IgD-negative memory B cell (primary cell): ENCODE measurements at regions not wholly inside any gene's neighbourhood (a gene's known extent, or its start where the extent isn't known, plus 50 kb on each side); places are given as distances from the start of the nearest gene placed in this dataset.
A peak's percentile ranks its signal among the peaks of the same experiment; 100 is the strongest.

Experiments used
- H3K27ac Mint-ChIP-seq, 3 donors: one replicate each; pipeline ENCODE4 v1.8.0; 2020 to 2022; ENCODE audit warnings: mild to moderate bottlenecking in 3 of 3, mixed read lengths in 3 of 3, moderate library complexity in 1 of 3
- H3K27me3 Mint-ChIP-seq: one replicate; pipeline ENCODE4 v1.8.0; 2021; ENCODE audit warnings: mixed read lengths
- H3K36me3 Mint-ChIP-seq: one replicate; pipeline ENCODE4 v1.8.0; 2020; ENCODE audit warnings: mild to moderate bottlenecking, mixed read lengths
- H3K4me1 Mint-ChIP-seq, 3 donors: one replicate each; pipeline ENCODE4 v1.8.0; 2020 to 2022; ENCODE audit warnings: mixed read lengths in 3 of 3, mild to moderate bottlenecking in 1 of 3
- H3K4me3 Mint-ChIP-seq, 4 donors: one replicate each; pipeline ENCODE4 v1.8.0; 2020 to 2022; ENCODE audit warnings: mild to moderate bottlenecking in 4 of 4, mixed read lengths in 4 of 4, moderate library complexity in 3 of 4
- H3K9me3 Mint-ChIP-seq, 3 donors: one replicate each; pipeline ENCODE4 v1.8.0; 2020 to 2021; ENCODE audit warnings: mixed read lengths in 3 of 3, mild to moderate bottlenecking in 1 of 3

- no peak overlapping the region for H3K27ac Mint-ChIP-seq
- H3K4me1 Mint-ChIP-seq, result no peaks in the 10 kb centered on the region
- H3K27me3 Mint-ChIP-seq, result peaks cover 3% of the 10 kb centered on the region
- no peaks in the 10 kb centered on the region for H3K36me3 Mint-ChIP-seq
- H3K9me3 Mint-ChIP-seq, result peaks cover 0 to 12% (median 12%) of the 10 kb centered on the region in 3 donors
- no peak overlapping the region for H3K4me3 Mint-ChIP-seq
These were observed 70.9 kb upstream of the RGMA start for GRCh38 chr15:93159930-93160329.

DNA sequence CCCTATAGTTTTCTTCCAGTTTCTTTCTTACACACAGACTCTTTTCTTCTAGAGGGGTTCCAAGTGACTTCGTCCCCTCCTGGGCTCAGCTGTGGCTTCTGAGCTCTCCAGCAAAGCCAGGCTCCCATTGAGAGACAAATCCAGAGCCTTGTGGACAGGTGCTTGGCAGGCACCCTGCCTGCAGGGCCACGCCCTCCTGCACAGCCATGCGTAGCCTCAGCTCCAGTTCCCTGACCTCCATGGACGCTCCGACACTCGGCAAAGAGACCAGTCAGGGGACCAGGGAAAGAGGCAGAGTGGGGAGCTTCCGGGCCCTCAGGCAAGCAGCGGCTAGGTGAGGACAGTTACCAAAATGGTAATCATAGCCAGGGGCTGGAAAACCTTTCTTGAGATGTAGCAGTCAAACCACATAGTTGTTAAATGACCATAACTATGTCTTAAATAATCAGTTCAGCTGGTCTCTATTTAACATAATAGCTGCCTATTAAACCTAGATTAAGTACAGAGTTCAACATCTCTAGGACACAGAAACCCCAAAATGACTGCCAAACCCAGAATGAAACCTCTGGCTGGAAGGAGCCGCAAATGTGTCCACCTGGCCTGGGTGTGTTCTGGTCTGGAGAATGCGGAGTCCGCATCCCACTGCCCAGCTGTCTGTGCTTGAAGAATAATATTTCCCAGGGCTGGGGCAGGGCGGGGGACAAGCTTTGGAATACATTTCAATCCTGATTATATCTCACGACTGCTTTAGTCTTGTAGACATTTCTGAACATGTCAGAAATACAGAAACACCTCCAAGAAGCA, 69.3 kb upstream of the RGMA start:
- Mint-ChIP-seq H3K4me3 (no peak overlapping the region), H3K4me1 (no peaks in the 10 kb centered on the region), H3K9me3 (peaks cover 0 to 15% (median 13%) of the 10 kb centered on the region in 3 donors), H3K27me3 (peaks cover under 1% of the 10 kb centered on the region), H3K27ac (no peak overlapping the region), H3K36me3 (no peaks in the 10 kb centered on the region)

DNA sequence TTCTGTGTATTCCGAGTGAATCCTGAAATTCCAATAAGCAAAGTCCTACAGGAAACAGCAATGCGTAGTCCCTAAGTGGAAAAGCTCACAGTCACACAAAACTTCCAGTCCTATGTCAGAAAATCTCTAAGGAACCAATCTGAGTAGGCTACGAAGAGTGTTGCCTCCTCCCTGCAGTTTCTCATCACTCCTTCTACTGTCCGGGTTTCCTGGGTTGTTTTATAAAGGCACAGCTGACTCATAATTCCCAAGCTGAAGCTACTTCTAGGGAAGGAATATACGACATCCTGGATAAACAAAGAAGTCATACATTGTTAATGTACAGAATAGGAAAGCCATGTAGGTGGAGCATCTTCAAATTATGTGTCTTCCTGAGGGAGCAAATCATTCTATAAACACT, 65.7 kb upstream of the RGMA start:
- Mint-ChIP-seq H3K27ac (no peak overlapping the region), H3K36me3 (no peaks in the 10 kb centered on the region), H3K27me3 (peaks cover 10% of the 10 kb centered on the region), H3K4me1 (peaks cover 0 to 1% (median 0%) of the 10 kb centered on the region in 3 donors), H3K4me3 (no peak overlapping the region), H3K9me3 (peaks cover 0 to 15% (median 12%) of the 10 kb centered on the region in 3 donors)

- no peaks in the 10 kb centered on the region for H3K36me3 Mint-ChIP-seq
- no peak overlapping the region for H3K4me3 Mint-ChIP-seq
- H3K27ac Mint-ChIP-seq, result no peak overlapping the region
- H3K9me3 Mint-ChIP-seq, result peaks cover 3 to 16% (median 15%) of the 10 kb centered on the region in 3 donors
- H3K4me1 Mint-ChIP-seq, result peaks cover 0 to 1% (median 0%) of the 10 kb centered on the region in 3 donors
- peaks cover 10% of the 10 kb centered on the region for H3K27me3 Mint-ChIP-seq
These were observed 63.9 kb upstream of the RGMA start for GRCh38 chr15:93152951-93153350.

DNA sequence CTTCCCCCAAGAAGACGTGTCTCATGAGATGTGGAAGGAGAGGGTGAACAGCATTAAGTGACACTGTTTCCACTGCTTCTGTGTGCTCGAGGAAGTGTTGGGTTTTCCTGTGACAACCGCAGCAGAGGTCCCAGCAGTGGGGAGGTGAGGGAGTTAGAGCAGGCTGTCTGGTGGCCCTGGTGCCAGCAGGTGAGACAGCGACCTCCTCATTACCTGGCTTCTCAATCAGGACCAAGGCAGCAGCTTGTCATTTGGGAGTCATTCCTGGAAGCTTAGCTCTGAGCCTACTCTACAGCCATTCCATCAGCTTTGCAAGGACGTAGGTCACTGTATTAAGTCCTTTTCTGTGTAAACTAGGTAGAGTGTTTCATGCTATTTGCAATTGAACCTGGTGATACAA, 63.3 kb upstream of the RGMA start:
- no peaks in the 10 kb centered on the region for H3K36me3 Mint-ChIP-seq
- H3K27ac Mint-ChIP-seq, result no peak overlapping the region
- H3K4me3 Mint-ChIP-seq, result peak overlapping the region in 1 of 4 donors; percentile 11
- H3K4me1 Mint-ChIP-seq, result peaks cover 0 to 1% (median 0%) of the 10 kb centered on the region in 3 donors
- peaks cover 10% of the 10 kb centered on the region for H3K27me3 Mint-ChIP-seq
- H3K9me3 Mint-ChIP-seq, result peaks cover 4 to 19% (median 15%) of the 10 kb centered on the region in 3 donors

DNA sequence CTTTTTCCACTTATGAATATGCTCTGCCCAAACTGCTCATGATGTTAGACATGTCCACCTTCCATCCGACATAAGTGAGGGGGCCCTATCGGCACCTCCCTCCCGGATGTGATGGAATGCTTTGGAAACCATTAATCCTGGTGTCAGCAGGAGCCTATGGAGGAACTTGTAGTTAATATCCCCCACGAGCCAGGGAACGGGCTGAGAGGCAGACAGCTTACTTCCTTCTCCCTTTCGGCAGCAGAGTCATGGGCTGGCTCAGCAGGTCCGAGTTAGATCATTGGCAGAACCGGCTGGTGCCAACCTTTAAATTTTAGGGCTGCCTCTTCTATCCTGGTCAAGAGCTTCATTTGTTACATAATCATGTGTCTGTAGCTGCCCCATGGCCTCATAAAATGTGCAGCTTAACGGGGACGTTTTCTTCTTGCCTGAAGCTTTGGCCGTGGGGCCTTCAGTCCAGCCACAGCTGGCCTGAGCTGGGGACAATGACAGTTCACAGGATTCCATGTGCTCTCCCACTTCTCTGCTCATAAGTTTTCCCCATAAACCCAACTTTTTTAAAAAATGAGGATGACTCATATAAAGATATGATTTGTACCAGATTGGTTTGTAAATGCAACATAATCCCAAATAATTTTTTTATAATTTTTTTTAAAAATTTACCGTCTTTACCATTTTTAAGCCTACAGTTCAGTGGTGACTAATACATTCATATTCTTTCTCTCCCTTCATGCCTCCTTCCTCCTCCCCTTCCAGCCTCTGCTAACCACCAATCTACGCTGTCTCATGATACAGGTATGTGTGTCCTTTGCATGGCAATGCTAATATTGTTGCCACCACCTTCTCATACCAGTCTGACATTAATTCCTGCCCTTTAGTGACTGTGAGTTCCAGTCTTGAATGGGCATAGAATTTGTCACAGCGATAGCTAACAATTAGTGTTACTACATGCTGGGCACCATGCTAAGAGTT, 62.2 kb upstream of the RGMA start:
- Mint-ChIP-seq H3K9me3 (peaks cover 4 to 19% (median 9%) of the 10 kb centered on the region in 3 donors), H3K4me3 (no peak overlapping the region), H3K27me3 (peaks cover 10% of the 10 kb centered on the region), H3K27ac (no peak overlapping the region), H3K36me3 (no peaks in the 10 kb centered on the region), H3K4me1 (peaks cover 0 to 1% (median 0%) of the 10 kb centered on the region in 3 donors)

GRCh38 chr15:93146601-93147000, 57.6 kb upstream of the RGMA start:
- peaks cover 0 to 2% (median under 1%) of the 10 kb centered on the region in 3 donors for H3K4me1 Mint-ChIP-seq
- H3K4me3 Mint-ChIP-seq, result no peak overlapping the region
- H3K27me3 Mint-ChIP-seq, result peaks cover 3% of the 10 kb centered on the region
- H3K27ac Mint-ChIP-seq, result no peak overlapping the region
- H3K9me3 Mint-ChIP-seq, result peaks cover 0 to 10% (median 4%) of the 10 kb centered on the region in 3 donors
- H3K36me3 Mint-ChIP-seq, result no peaks in the 10 kb centered on the region

GRCh38 chr15:93146196-93146595, 57.2 kb upstream of the RGMA start:
- Mint-ChIP-seq H3K27ac (no peak overlapping the region), H3K4me1 (peaks cover 0 to 4% (median 2%) of the 10 kb centered on the region in 3 donors), H3K4me3 (no peak overlapping the region), H3K9me3 (peaks cover 0 to 9% (median 4%) of the 10 kb centered on the region in 3 donors), H3K36me3 (no peaks in the 10 kb centered on the region), H3K27me3 (peaks cover 3% of the 10 kb centered on the region)

DNA sequence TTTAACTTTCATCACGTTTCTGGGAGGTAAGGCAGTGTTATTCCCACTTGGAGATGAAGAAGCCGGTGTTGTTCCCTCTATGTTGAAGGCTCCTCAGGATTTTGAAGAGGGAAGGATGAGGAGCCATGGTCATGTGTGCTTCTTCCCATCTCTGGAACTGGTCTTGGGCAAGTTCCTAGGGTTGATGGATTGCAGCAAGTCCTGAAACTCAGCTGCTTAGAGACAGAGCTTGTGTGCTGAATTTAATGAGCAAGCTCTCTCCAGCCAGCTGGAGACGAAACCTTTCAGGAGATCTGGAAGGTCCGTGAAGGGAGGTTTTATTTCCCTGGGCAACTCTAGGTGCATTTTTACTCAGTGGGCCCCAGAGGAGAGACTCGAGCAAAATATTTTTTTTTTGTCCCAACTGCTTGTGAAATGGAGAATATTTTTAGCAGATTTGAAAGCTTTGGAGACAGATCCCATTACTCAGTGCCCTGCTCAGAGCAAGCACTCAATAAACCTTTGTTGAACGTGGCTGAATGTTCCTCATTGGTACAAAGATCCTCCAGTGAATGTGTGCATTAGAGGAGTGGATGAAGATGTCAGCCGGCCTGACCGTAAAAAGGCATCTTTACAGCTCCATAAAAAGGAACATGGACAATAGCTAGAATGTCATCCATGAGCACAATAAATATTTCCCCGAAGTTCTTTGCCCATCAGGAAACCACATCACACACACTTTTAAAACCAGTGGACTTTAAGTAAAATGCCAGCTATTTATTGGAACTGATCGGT, 55.6 kb upstream of the RGMA start:
- H3K27me3 Mint-ChIP-seq, result no peaks in the 10 kb centered on the region
- H3K4me3 Mint-ChIP-seq, result no peak overlapping the region
- H3K36me3 Mint-ChIP-seq, result no peaks in the 10 kb centered on the region
- H3K9me3 Mint-ChIP-seq, result peaks cover 0 to 7% (median 4%) of the 10 kb centered on the region in 3 donors
- peaks cover 0 to 4% (median 2%) of the 10 kb centered on the region in 3 donors for H3K4me1 Mint-ChIP-seq
- peak overlapping the region in 1 of 3 donors; percentile 40 for H3K27ac Mint-ChIP-seq

DNA sequence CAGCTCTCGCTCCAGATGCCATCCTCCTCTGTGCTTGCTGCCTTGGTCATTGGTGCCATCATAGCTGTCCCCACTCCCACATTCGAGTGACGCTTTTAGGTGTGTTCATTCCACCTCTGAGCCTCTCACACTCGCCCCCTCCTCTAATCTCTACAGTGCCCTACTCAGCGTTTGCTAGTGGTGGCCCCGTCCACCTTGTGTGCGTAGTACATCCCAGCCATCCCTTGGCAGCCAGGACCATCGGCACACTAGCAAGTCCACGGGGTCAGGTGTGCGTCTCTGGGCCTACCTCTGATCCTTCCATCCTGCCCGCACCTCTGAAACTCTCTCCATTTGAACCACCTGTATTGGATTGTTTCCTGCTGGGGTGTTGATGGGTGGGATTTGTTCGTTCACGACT, 54.2 kb upstream of the RGMA start:
- Mint-ChIP-seq H3K27ac (no peak overlapping the region), H3K9me3 (peaks cover 0 to 3% (median 2%) of the 10 kb centered on the region in 3 donors), H3K4me1 (peaks cover 0 to 4% (median 2%) of the 10 kb centered on the region in 3 donors), H3K36me3 (no peaks in the 10 kb centered on the region), H3K4me3 (peak overlapping the region in 1 of 4 donors; percentile 75), H3K27me3 (peaks cover 3% of the 10 kb centered on the region)

- H3K36me3 Mint-ChIP-seq, result no peaks in the 10 kb centered on the region
- peaks cover 0 to 4% (median 2%) of the 10 kb centered on the region in 3 donors for H3K4me1 Mint-ChIP-seq
- H3K4me3 Mint-ChIP-seq, result no peak overlapping the region
- H3K9me3 Mint-ChIP-seq, result peaks cover 0 to 4% (median 0%) of the 10 kb centered on the region in 3 donors
- peaks cover 3% of the 10 kb centered on the region for H3K27me3 Mint-ChIP-seq
- no peak overlapping the region for H3K27ac Mint-ChIP-seq
These were observed 52.4 kb upstream of the RGMA start for GRCh38 chr15:93141371-93141794.

DNA sequence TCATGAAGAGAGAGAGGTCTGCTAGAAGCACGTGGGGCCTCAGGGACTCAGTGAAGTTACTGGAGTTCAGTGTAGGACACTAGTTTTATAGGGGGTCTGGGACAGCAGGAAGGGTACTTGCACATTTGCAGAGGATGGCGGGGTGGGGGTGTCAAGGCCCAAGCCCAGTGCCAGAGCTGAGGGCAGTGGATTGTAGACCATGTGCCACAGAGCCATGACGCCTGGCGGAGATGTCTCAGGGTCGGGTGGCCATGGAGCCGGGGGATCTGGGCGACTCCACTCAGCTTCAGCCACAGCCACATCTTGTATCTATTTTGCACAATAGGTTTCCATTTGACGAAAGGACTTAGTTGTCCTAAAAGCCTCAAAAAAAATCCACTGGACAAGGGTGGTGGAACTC, 50.4 kb upstream of the RGMA start:
- Mint-ChIP-seq H3K9me3 (peaks cover 0 to 4% (median 0%) of the 10 kb centered on the region in 3 donors), H3K4me1 (peaks cover 0 to 3% (median 2%) of the 10 kb centered on the region in 3 donors), H3K27ac (no peak overlapping the region)

GRCh38 chr15:93138681-93139250, 49.8 kb upstream of the RGMA start:
- Mint-ChIP-seq H3K36me3 (no peaks in the 10 kb centered on the region), H3K27me3 (peaks cover 3% of the 10 kb centered on the region), H3K4me3 (peak overlapping the region in 1 of 4 donors; percentile 56), H3K9me3 (peaks cover 0 to 4% (median 0%) of the 10 kb centered on the region in 3 donors), H3K27ac (no peak overlapping the region), H3K4me1 (peaks cover 0 to 3% (median 2%) of the 10 kb centered on the region in 3 donors)

More for the DNA sequence above, 50.4 kb upstream of the RGMA start:
- Mint-ChIP-seq H3K27me3 (peaks cover 3% of the 10 kb centered on the region), H3K4me3 (no peak overlapping the region), H3K36me3 (no peaks in the 10 kb centered on the region)
